ENCODE measurements at regions not wholly inside any gene's neighbourhood (a gene's known extent, or its start where the extent isn't known, plus 50 kb on each side); places are given as distances from the start of the nearest gene placed in this dataset.

DNA sequence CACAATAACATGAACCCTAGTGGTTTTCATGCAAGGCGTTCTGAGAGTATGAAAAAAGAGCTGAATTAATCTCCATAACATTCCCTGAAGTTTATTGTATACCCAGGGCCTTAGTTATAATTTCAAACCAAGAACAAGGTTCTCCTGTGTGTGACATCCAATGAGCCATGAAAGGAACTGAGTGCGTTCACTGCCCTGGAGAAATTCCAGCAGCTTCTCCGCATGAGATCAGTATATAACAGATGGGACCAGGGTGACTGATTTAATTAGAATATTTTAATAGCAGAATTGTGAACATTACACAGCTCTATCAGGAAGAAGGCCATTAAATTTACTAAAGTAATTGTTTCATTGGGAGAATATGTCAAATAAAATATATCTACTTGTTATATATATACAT lies 1190.5 kb upstream of the SLC10A2 start:
- no peak for TF ChIP-seq POLR2A (IDR thresholded peaks at IDR 0.05)
- TF ChIP-seq, protein P1, sequence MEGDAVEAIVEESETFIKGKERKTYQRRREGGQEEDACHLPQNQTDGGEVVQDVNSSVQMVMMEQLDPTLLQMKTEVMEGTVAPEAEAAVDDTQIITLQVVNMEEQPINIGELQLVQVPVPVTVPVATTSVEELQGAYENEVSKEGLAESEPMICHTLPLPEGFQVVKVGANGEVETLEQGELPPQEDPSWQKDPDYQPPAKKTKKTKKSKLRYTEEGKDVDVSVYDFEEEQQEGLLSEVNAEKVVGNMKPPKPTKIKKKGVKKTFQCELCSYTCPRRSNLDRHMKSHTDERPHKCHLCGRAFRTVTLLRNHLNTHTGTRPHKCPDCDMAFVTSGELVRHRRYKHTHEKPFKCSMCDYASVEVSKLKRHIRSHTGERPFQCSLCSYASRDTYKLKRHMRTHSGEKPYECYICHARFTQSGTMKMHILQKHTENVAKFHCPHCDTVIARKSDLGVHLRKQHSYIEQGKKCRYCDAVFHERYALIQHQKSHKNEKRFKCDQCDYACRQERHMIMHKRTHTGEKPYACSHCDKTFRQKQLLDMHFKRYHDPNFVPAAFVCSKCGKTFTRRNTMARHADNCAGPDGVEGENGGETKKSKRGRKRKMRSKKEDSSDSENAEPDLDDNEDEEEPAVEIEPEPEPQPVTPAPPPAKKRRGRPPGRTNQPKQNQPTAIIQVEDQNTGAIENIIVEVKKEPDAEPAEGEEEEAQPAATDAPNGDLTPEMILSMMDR (IDR thresholded peaks at IDR 0.05), result no peak
